ENCODE measurements at regions not wholly inside any gene's neighbourhood (a gene's known extent, or its start where the extent isn't known, plus 50 kb on each side); places are given as distances from the start of the nearest gene placed in this dataset.

GRCh38 chr20:11979306-11979990, 61.8 kb downstream of the BTBD3 start:
- TF ChIP-seq CTCF (IDR thresholded peaks at IDR 0.05; ENCODE audit: insufficient read depth, low read length, poor library complexity, severe bottlenecking) (no peak), EZH2phosphoT487 (conservative IDR thresholded peaks at IDR 0.05; ENCODE audit: low read length) (no peak)
